ENCODE measurements at regions not wholly inside any gene's neighbourhood (a gene's known extent, or its start where the extent isn't known, plus 50 kb on each side); places are given as distances from the start of the nearest gene placed in this dataset.

GRCh38 chr4:189765301-189765700 lies 175.4 kb upstream of the FRG1 start:
- TF ChIP-seq CTCF (IDR thresholded peaks at IDR 0.05; ENCODE audit: low read depth, low read length) = no peak
- no peak overlapping the region for H3K4me3 ChIP-seq (ENCODE audit: low read depth, low read length)

GRCh38 chr4:189765736-189766135 lies 174.9 kb upstream of the FRG1 start:
- no peak for TF ChIP-seq CTCF (IDR thresholded peaks at IDR 0.05; ENCODE audit: low read depth, low read length)
- H3K4me3 ChIP-seq (ENCODE audit: low read depth, low read length) = no peak overlapping the region

GRCh38 chr4:189767941-189768340 lies 172.7 kb upstream of the FRG1 start:
- no peak for TF ChIP-seq CTCF (IDR thresholded peaks at IDR 0.05; ENCODE audit: low read depth, low read length)

GRCh38 chr4:189769131-189769530 lies 171.5 kb upstream of the FRG1 start:
- no peak for TF ChIP-seq CTCF (IDR thresholded peaks at IDR 0.05; ENCODE audit: low read depth, low read length)
- no peak overlapping the region for H3K4me3 ChIP-seq (ENCODE audit: low read depth, low read length)

More at GRCh38 chr4:189767941-189768340, 172.7 kb upstream of the FRG1 start:
- no peak overlapping the region for H3K4me3 ChIP-seq (ENCODE audit: low read depth, low read length)

- no peak for TF ChIP-seq CTCF (IDR thresholded peaks at IDR 0.05; ENCODE audit: low read depth, low read length)
- H3K4me3 ChIP-seq (ENCODE audit: low read depth, low read length) = no peak overlapping the region
These were observed 168.8 kb upstream of the FRG1 start for GRCh38 chr4:189771696-189772361.

GRCh38 chr4:189773909-189774308 lies 166.8 kb upstream of the FRG1 start:
- no peak for TF ChIP-seq CTCF (IDR thresholded peaks at IDR 0.05; ENCODE audit: low read depth, low read length)
- H3K4me3 ChIP-seq (ENCODE audit: low read depth, low read length) = no peak overlapping the region

- no peak overlapping the region for H3K4me3 ChIP-seq (ENCODE audit: low read depth, low read length)
- no peak for TF ChIP-seq CTCF (IDR thresholded peaks at IDR 0.05; ENCODE audit: low read depth, low read length)
These were observed 161.2 kb upstream of the FRG1 start for GRCh38 chr4:189779281-189779980.

Data from WI38 (cell line).